Gastroesophageal sphincter (tissue), 4 donors: ENCODE measurements at regions not wholly inside any gene's neighbourhood (a gene's known extent, or its start where the extent isn't known, plus 50 kb on each side); places are given as distances from the start of the nearest gene placed in this dataset.

ENCODE experiments used
- ATAC-seq: fragments of 150-250 bp; one replicate; pipeline ENCODE4 v1.9.1; 2016; ENCODE audit warnings: mild to moderate bottlenecking, moderate library complexity
- H3K27ac ChIP-seq, 4 donors: fragments of 200-600 bp; sonication (generic) in 3 of 4; 1 replicate in 3 of 4; 2 replicates in 1 of 4; pipeline ENCODE4 v1.5.1; 2016 to 2019
- H3K27me3 ChIP-seq: fragments of 200-600 bp; sonication (generic); one replicate; pipeline ENCODE4 v1.5.1; 2019
- H3K36me3 ChIP-seq, 2 donors: fragments of 200-600 bp; sonication (generic); one replicate each; pipeline ENCODE4 v1.5.1; 2019; ENCODE audit warnings: control low read depth in 1 of 2
- H3K4me1 ChIP-seq, 3 donors: fragments of 200-600 bp; sonication (generic); 1 replicate in 2 of 3; 2 replicates in 1 of 3; pipeline ENCODE4 v1.5.1; 2016 to 2019; ENCODE audit warnings: control low read depth in 2 of 3
- H3K4me3 ChIP-seq, 2 donors: fragments of 200-600 bp; sonication (generic); one replicate each; pipeline ENCODE4 v1.5.1; 2019; ENCODE audit warnings: mild to moderate bottlenecking in 1 of 2, moderate library complexity in 1 of 2
- H3K9me3 ChIP-seq, 3 donors: fragments of 200-600 bp; sonication (generic); one replicate each; pipeline ENCODE4 v1.5.1; 2017 to 2019; ENCODE audit warnings: control low read depth in 2 of 3
- EP300 ChIP-seq: sonication (generic); formaldehyde crosslinking; IDR thresholded peaks from one replicate; pipeline ENCODE4 v1.6.1; 2017; ENCODE audit warnings: antibody characterized with exemption, mild to moderate bottlenecking
- POLR2A ChIP-seq, 2 donors: fragments of 450-650 bp; IDR thresholded peaks; one replicate each; pipeline ENCODE4 v1.6.1; 2017; ENCODE audit warnings: antibody characterized with exemption in 2 of 2, mild to moderate bottlenecking in 2 of 2, moderate library complexity in 1 of 2
- POLR2AphosphoS5 ChIP-seq: sonication (generic); formaldehyde crosslinking; IDR thresholded peaks from one replicate; pipeline ENCODE4 v1.6.1; 2017; ENCODE audit warnings: antibody characterized with exemption
- WGBS, 2 donors: methylation state at CpG; one replicate each; pipeline ENCODE4 v1.1.5; 2018; ENCODE audit warnings: low coverage in 1 of 2; 5-methylcytosine and 5-hydroxymethylcytosine counted together
- TF ChIP-seq, protein P1 (sequence below), 4 experiments: fragments of 200-600 bp in 2 of 4; fragments of 450-650 bp in 2 of 4; sonication (generic) in 1 of 4; IDR thresholded peaks; one replicate each; pipeline ENCODE4 v1.5.1; 2017 to 2019; ENCODE audit warnings: antibody characterized with exemption in 4 of 4, mild to moderate bottlenecking in 2 of 4, moderate library complexity in 2 of 4

- WGBS, 2 donors, result 23 to 34% methylated on average over 5 of the region's 5 CpGs
- Histone ChIP-seq H3K4me1 (peaks cover 5 to 68% (median 9%) of the 10 kb centered on the region in 3 donors), H3K9me3 (no peaks in the 10 kb centered on the region), H3K4me3 (peak overlapping the region; percentile 46 to 83), H3K27me3 (no peaks in the 10 kb centered on the region), H3K36me3 (no peaks in the 10 kb centered on the region), H3K27ac (peak overlapping the region; percentile 5 to 74 (median 70))
- TF ChIP-seq, protein P1, sequence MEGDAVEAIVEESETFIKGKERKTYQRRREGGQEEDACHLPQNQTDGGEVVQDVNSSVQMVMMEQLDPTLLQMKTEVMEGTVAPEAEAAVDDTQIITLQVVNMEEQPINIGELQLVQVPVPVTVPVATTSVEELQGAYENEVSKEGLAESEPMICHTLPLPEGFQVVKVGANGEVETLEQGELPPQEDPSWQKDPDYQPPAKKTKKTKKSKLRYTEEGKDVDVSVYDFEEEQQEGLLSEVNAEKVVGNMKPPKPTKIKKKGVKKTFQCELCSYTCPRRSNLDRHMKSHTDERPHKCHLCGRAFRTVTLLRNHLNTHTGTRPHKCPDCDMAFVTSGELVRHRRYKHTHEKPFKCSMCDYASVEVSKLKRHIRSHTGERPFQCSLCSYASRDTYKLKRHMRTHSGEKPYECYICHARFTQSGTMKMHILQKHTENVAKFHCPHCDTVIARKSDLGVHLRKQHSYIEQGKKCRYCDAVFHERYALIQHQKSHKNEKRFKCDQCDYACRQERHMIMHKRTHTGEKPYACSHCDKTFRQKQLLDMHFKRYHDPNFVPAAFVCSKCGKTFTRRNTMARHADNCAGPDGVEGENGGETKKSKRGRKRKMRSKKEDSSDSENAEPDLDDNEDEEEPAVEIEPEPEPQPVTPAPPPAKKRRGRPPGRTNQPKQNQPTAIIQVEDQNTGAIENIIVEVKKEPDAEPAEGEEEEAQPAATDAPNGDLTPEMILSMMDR (IDR thresholded peaks at IDR 0.05), result no peak
- no peak for TF ChIP-seq POLR2A (IDR thresholded peaks at IDR 0.05)
- TF ChIP-seq EP300, result no peak
- no peak for TF ChIP-seq POLR2AphosphoS5
- no peak for ATAC-seq
Measured at GRCh38 chr4:15339737-15340136, 88.1 kb upstream of the C1QTNF7 start.

- H3K27ac ChIP-seq, result peak overlapping the region; percentile 1 to 74 (median 70)
- no peaks in the 10 kb centered on the region for H3K27me3 ChIP-seq
- H3K36me3 ChIP-seq, result no peaks in the 10 kb centered on the region
- peaks cover 6 to 68% (median 11%) of the 10 kb centered on the region in 3 donors for H3K4me1 ChIP-seq
- H3K9me3 ChIP-seq, result no peaks in the 10 kb centered on the region
- ATAC-seq, result no peak
- 20 to 31% methylated on average over 4 of the region's 4 CpGs for WGBS, 2 donors
- TF ChIP-seq EP300, result no peak
- no peak for TF ChIP-seq POLR2AphosphoS5
- no peak for TF ChIP-seq POLR2A (IDR thresholded peaks at IDR 0.05)
- TF ChIP-seq, protein P1 (IDR thresholded peaks at IDR 0.05), result no peak
- H3K4me3 ChIP-seq, result peak overlapping the region; percentile 46 to 83
Measured at GRCh38 chr4:15340332-15340731, 87.5 kb upstream of the C1QTNF7 start.

DNA sequence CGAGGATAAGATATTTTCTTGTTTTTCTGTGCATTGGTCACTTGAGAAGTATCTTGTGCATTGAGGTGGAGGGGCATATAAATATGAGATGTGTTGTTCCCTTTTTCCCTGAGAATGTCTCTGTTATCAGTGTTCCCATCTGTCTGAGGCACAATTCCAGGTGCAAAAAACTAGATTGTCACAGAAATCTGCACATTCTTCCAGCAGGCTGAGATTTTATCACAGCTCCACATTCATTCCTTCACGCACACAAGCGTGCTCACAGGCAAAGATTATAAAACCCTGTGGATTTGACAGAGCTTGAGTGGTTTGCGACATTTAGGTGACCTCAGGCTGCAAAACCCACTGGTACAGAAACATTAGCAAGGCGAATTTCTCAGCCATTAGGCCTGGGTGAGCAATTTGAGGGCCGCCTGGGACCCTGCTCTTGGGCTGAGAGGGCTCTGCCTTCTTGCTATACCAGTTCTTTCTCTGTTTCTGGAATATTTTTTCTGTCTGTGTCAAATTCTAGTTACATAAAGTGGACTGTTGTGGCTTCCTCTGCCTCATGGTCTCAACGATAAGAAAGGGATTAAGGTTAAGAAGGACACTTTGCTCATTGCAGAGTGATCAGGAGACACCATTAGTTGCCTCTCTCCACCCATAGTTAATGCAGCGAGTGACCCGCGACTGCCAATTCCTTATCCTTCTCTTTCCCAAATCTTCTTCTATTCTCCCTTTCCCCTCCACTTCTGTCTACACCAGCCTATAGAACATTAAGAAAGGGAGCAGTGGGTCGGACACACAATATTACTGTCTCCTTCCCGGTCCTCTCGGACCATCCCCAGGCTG, 86.7 kb upstream of the C1QTNF7 start:
- Histone ChIP-seq H3K4me3 (peak overlapping the region; percentile 46 to 83), H3K36me3 (no peaks in the 10 kb centered on the region), H3K27ac (peak overlapping the region; percentile 1 to 74 (median 70)), H3K4me1 (peaks cover 3 to 69% (median 10%) of the 10 kb centered on the region in 3 donors), H3K9me3 (no peaks in the 10 kb centered on the region), H3K27me3 (no peaks in the 10 kb centered on the region)
- no peak for ATAC-seq
- TF ChIP-seq POLR2A (IDR thresholded peaks at IDR 0.05), result no peak
- no peak for TF ChIP-seq POLR2AphosphoS5
- TF ChIP-seq, protein P1 (IDR thresholded peaks at IDR 0.05), result no peak
- no peak for TF ChIP-seq EP300
- 62 to 65% methylated on average over 6 to 12 of the region's 13 CpGs for WGBS, 2 donors

DNA sequence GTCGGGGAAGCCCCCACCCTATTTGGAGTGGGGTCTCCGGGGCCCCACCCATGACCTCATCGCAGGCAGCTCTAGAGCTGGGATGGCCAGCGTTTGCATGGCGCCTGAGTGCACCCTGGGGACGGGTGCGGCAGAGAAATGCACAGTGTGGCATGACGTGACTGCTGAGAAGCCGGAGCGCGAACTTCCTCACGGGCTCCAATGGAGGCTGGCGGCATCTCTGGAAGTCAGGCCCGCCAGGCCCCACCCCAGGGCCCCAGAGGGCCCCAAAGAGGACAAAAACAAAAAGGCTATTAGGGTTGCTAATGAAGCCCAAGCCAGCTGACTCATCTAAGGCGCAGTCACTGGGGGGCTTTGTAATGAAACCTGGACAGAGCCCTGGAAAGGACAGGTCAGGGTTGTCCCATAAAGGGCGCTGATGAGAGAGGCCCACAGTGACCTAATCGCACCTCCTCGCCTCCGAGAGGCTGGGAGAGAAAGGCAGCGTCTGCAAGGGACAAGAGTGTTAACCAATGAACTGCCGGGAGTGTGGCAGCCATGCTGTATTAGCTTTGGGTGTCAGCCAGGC, 86.0 kb upstream of the C1QTNF7 start:
- ATAC-seq, result peak; percentile 23
- Histone ChIP-seq H3K36me3 (no peaks in the 10 kb centered on the region), H3K27me3 (no peaks in the 10 kb centered on the region), H3K4me1 (peaks cover 2 to 63% (median 7%) of the 10 kb centered on the region in 3 donors), H3K9me3 (no peaks in the 10 kb centered on the region), H3K4me3 (peak overlapping the region; percentile 46 to 83), H3K27ac (peak overlapping the region in 3 of 4 donors; percentile 16 to 73 (median 68))
- TF ChIP-seq EP300, result no peak
- TF ChIP-seq POLR2A (IDR thresholded peaks at IDR 0.05), result no peak
- TF ChIP-seq, protein P1 (IDR thresholded peaks at IDR 0.05), result no peak
- no peak for TF ChIP-seq POLR2AphosphoS5
- WGBS, 2 donors, result 57 to 87% methylated on average over 1 to 17 of the region's 21 CpGs
